ENCODE measurements at regions not wholly inside any gene's neighbourhood (a gene's known extent, or its start where the extent isn't known, plus 50 kb on each side); places are given as distances from the start of the nearest gene placed in this dataset.
"Not testable (repeated sequence)": the region's sequence is repeated elsewhere in the genome, so short reads cannot be mapped to it uniquely, and the experiment has no call there.

- DNase-seq: no peak
Observed at GRCh38 chr6:160804639-160805038, 102.6 kb downstream of the PLG start.

- no peak for DNase-seq
Observed at GRCh38 chr6:160808263-160808662, 106.2 kb downstream of the PLG start.

- DNase-seq: no peak
Observed at GRCh38 chr6:160810238-160810637, 108.2 kb downstream of the PLG start.

- DNase-seq: no peak
Observed at GRCh38 chr6:160812097-160812496, 110.1 kb downstream of the PLG start.

- DNase-seq: no peak
Observed at GRCh38 chr6:160818934-160819333, 116.9 kb downstream of the PLG start.

- DNase-seq: not testable (repeated sequence)
Observed at GRCh38 chr6:160820661-160821060, 118.6 kb downstream of the PLG start.

GRCh38 chr6:160831739-160832138, 129.7 kb downstream of the PLG start:
- DNase-seq: no peak

GRCh38 chr6:160832422-160832821, 130.4 kb downstream of the PLG start:
- no peak for DNase-seq

GRCh38 chr6:160837146-160837545, 135.1 kb downstream of the PLG start:
- no peak for DNase-seq

GRCh38 chr6:160851031-160851430, 140.5 kb upstream of the MAP3K4 start:
- DNase-seq: no peak

- no peak for DNase-seq
Observed at GRCh38 chr6:160853946-160854345, 137.6 kb upstream of the MAP3K4 start.

GRCh38 chr6:160858886-160859285, 132.7 kb upstream of the MAP3K4 start:
- no peak for DNase-seq

- no peak for DNase-seq
Observed at GRCh38 chr6:160859822-160860221, 131.7 kb upstream of the MAP3K4 start.

- DNase-seq: no peak
Observed at GRCh38 chr6:160861824-160862223, 129.7 kb upstream of the MAP3K4 start.

GRCh38 chr6:160863782-160864181, 127.8 kb upstream of the MAP3K4 start:
- DNase-seq: no peak

- no peak for DNase-seq
Observed at GRCh38 chr6:160871320-160871719, 120.2 kb upstream of the MAP3K4 start.

GRCh38 chr6:160881148-160881808, 110.3 kb upstream of the MAP3K4 start:
- DNase-seq: no peak

GRCh38 chr6:160882006-160882405, 109.6 kb upstream of the MAP3K4 start:
- no peak for DNase-seq

GRCh38 chr6:160882791-160883279, 108.7 kb upstream of the MAP3K4 start:
- peak; percentile 6 for DNase-seq

- no peak for DNase-seq
Observed at GRCh38 chr6:160883560-160883959, 108.0 kb upstream of the MAP3K4 start.

- no peak for DNase-seq
Observed at GRCh38 chr6:160883999-160884398, 107.6 kb upstream of the MAP3K4 start.

- not testable (repeated sequence) for DNase-seq
Observed at GRCh38 chr6:160889148-160889547, 102.4 kb upstream of the MAP3K4 start.

- no peak for DNase-seq
Observed at GRCh38 chr6:160891690-160892089, 99.9 kb upstream of the MAP3K4 start.

- DNase-seq: no peak
Observed at GRCh38 chr6:160895562-160895961, 96.0 kb upstream of the MAP3K4 start.

Measured in NCI-H446 treated with DMSO at 0.1 percent for 48 hours (cell line).